ENCODE measurements at regions not wholly inside any gene's neighbourhood (a gene's known extent, or its start where the extent isn't known, plus 50 kb on each side); places are given as distances from the start of the nearest gene placed in this dataset.

DNA sequence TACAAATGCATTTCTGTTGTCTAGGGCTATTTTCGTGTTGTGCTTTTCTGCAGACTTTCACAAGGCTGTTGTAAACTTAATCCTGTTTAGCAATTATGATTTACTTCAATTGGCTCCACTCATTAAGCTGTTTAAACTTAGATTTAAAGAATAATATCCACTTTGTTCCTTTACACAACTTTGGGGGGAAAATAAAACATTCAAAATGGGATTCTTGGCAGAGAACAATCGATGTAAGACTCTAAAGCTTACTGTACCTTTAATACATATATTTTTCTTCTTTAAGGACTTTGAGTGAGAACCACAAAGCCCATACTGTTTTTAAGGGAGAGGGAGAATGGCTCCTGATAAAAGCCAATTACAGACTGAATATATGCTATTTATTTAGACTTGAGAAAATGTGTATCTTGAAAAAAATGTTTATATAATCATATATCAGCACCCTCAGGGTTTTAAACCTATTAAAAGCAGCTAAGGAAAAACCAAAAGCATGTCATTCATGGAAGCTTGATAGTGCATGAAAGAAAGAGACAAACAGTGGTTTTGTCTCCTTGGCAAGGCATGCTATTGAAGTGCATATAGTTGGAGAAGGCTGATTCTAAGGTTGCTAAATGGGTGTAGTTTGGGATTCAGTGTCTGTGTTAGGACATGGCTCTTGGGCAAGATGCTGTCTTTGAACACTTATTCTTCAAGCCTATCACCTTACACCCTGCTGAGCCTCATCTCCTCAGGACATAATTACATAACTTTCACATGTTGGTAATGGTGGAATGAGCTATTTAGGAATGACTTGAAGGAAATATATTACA is 293.4 kb upstream of the TBC1D5 start:
- peaks cover 22% of the 10 kb centered on the region for H3K4me1 Mint-ChIP-seq
- ChIA-PET POLR2A (no interaction called here), CTCF (no interaction called here)
- ATAC-seq: peak; percentile 44; the same call in 1 of the 2 replicates
- no peak overlapping the region for H3K27ac Mint-ChIP-seq
- no peak overlapping the region for H3K4me3 Mint-ChIP-seq
- H3K27me3 Mint-ChIP-seq (ENCODE audit: low read depth): no peaks in the 10 kb centered on the region
- TF ChIP-seq ETV6 (CRISPR knock-in tag; IDR thresholded peaks at IDR 0.05): no peak
- no peak for TF ChIP-seq NR1H2 (CRISPR knock-in tag; IDR thresholded peaks at IDR 0.05)
- TF ChIP-seq, protein P1, sequence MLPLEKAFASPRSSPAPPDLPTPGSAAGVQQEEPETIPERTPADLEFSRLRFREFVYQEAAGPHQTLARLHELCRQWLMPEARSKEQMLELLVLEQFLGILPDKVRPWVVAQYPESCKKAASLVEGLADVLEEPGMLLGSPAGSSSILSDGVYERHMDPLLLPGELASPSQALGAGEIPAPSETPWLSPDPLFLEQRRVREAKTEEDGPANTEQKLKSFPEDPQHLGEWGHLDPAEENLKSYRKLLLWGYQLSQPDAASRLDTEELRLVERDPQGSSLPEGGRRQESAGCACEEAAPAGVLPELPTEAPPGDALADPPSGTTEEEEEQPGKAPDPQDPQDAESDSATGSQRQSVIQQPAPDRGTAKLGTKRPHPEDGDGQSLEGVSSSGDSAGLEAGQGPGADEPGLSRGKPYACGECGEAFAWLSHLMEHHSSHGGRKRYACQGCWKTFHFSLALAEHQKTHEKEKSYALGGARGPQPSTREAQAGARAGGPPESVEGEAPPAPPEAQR (CRISPR knock-in tag; IDR thresholded peaks at IDR 0.05): no peak
- TF ChIP-seq, protein P2, sequence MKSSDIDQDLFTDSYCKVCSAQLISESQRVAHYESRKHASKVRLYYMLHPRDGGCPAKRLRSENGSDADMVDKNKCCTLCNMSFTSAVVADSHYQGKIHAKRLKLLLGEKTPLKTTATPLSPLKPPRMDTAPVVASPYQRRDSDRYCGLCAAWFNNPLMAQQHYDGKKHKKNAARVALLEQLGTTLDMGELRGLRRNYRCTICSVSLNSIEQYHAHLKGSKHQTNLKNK (CRISPR knock-in tag; IDR thresholded peaks at IDR 0.05): no peak
- TF ChIP-seq ELF4 (CRISPR knock-in tag; IDR thresholded peaks at IDR 0.05; ENCODE audit: low read depth): no peak
- TF ChIP-seq, protein P3, sequence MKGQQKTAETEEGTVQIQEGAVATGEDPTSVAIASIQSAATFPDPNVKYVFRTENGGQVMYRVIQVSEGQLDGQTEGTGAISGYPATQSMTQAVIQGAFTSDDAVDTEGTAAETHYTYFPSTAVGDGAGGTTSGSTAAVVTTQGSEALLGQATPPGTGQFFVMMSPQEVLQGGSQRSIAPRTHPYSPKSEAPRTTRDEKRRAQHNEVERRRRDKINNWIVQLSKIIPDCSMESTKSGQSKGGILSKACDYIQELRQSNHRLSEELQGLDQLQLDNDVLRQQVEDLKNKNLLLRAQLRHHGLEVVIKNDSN (CRISPR knock-in tag; IDR thresholded peaks at IDR 0.05): no peak
- no peak for TF ChIP-seq TP53 (CRISPR knock-in tag; IDR thresholded peaks at IDR 0.05)
- no peak for TF ChIP-seq SMAD4 (CRISPR knock-in tag; IDR thresholded peaks at IDR 0.05)
- TF ChIP-seq, protein P4, sequence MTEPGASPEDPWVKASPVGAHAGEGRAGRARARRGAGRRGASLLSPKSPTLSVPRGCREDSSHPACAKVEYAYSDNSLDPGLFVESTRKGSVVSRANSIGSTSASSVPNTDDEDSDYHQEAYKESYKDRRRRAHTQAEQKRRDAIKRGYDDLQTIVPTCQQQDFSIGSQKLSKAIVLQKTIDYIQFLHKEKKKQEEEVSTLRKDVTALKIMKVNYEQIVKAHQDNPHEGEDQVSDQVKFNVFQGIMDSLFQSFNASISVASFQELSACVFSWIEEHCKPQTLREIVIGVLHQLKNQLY (CRISPR knock-in tag; IDR thresholded peaks at IDR 0.05): no peak
- TF ChIP-seq ZNF416 (CRISPR knock-in tag; IDR thresholded peaks at IDR 0.05): no peak
- no peak for TF ChIP-seq OVOL2 (CRISPR knock-in tag; IDR thresholded peaks at IDR 0.05; ENCODE audit: borderline replicate concordance)
- TF ChIP-seq SMAD3 (CRISPR knock-in tag; IDR thresholded peaks at IDR 0.05; ENCODE audit: borderline replicate concordance): no peak
- TF ChIP-seq TCF7 (CRISPR knock-in tag; IDR thresholded peaks at IDR 0.05; ENCODE audit: low read depth): no peak
- no peak for TF ChIP-seq ZNF671 (CRISPR knock-in tag; IDR thresholded peaks at IDR 0.05)
- TF ChIP-seq, protein P5, sequence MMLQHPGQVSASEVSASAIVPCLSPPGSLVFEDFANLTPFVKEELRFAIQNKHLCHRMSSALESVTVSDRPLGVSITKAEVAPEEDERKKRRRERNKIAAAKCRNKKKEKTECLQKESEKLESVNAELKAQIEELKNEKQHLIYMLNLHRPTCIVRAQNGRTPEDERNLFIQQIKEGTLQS (CRISPR knock-in tag; conservative IDR thresholded peaks at IDR 0.05): no peak
- TF ChIP-seq ZNF317 (CRISPR knock-in tag; IDR thresholded peaks at IDR 0.05; ENCODE audit: borderline replicate concordance, low read depth): no peak
- TF ChIP-seq, protein P6, sequence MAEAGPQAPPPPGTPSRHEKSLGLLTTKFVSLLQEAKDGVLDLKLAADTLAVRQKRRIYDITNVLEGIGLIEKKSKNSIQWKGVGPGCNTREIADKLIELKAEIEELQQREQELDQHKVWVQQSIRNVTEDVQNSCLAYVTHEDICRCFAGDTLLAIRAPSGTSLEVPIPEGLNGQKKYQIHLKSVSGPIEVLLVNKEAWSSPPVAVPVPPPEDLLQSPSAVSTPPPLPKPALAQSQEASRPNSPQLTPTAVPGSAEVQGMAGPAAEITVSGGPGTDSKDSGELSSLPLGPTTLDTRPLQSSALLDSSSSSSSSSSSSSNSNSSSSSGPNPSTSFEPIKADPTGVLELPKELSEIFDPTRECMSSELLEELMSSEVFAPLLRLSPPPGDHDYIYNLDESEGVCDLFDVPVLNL (CRISPR knock-in tag; IDR thresholded peaks at IDR 0.05; ENCODE audit: borderline replicate concordance, low read depth): no peak
- no peak for TF ChIP-seq CREB1 (CRISPR knock-in tag; IDR thresholded peaks at IDR 0.05)
- no peak for TF ChIP-seq GABPB1 (CRISPR knock-in tag; IDR thresholded peaks at IDR 0.05)
- DNase-seq (ENCODE audit: low spot score): no peak
- H3K36me3 Mint-ChIP-seq: no peaks in the 10 kb centered on the region
- peaks cover 2% of the 10 kb centered on the region for H3K9me3 Mint-ChIP-seq

DNA sequence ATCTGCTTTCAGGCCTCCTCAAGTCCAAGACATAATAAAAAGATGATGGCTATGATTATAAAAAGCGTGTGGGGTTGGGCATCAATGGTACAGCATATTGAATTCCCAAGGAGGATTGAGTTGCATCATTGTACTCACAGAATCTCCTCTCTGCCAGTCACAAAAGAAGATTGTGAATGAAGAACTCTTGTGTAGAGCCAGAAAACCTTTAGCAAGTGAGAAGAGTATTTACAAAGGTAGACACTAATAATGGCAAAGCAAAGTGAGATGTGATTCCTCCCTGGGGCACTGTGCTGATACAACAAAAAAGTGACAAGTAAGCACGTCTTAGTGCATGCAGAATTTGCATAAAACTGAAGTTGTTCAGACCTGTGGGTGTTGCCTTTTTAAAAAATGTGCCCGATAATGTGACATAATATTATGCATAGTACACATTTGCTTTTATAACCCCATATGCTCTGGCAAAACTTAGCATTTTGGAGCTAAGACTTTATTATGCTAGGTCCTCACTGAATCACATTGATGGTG is 291.2 kb upstream of the TBC1D5 start:
- Mint-ChIP-seq H3K27ac (no peak overlapping the region), H3K27me3 (ENCODE audit: low read depth) (no peaks in the 10 kb centered on the region), H3K9me3 (no peaks in the 10 kb centered on the region), H3K36me3 (no peaks in the 10 kb centered on the region), H3K4me1 (peaks cover 22% of the 10 kb centered on the region), H3K4me3 (no peak overlapping the region)
- ChIA-PET CTCF (no interaction called here), POLR2A (no interaction called here)
- no peak for ATAC-seq
- DNase-seq (ENCODE audit: low spot score): no peak
- no peak for TF ChIP-seq CREB1 (CRISPR knock-in tag; IDR thresholded peaks at IDR 0.05)
- no peak for TF ChIP-seq OVOL2 (CRISPR knock-in tag; IDR thresholded peaks at IDR 0.05; ENCODE audit: borderline replicate concordance)
- TF ChIP-seq, protein P7, sequence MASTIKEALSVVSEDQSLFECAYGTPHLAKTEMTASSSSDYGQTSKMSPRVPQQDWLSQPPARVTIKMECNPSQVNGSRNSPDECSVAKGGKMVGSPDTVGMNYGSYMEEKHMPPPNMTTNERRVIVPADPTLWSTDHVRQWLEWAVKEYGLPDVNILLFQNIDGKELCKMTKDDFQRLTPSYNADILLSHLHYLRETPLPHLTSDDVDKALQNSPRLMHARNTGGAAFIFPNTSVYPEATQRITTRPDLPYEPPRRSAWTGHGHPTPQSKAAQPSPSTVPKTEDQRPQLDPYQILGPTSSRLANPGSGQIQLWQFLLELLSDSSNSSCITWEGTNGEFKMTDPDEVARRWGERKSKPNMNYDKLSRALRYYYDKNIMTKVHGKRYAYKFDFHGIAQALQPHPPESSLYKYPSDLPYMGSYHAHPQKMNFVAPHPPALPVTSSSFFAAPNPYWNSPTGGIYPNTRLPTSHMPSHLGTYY (CRISPR knock-in tag; IDR thresholded peaks at IDR 0.05): no peak
- TF ChIP-seq IRF2 (CRISPR knock-in tag; IDR thresholded peaks at IDR 0.05; ENCODE audit: borderline replicate concordance, low read depth): no peak
- TF ChIP-seq RORB (CRISPR knock-in tag; IDR thresholded peaks at IDR 0.05): no peak
- no peak for TF ChIP-seq SMAD3 (CRISPR knock-in tag; IDR thresholded peaks at IDR 0.05; ENCODE audit: borderline replicate concordance)
- no peak for TF ChIP-seq HMGA2 (CRISPR knock-in tag; IDR thresholded peaks at IDR 0.05)
- TF ChIP-seq, protein P8, sequence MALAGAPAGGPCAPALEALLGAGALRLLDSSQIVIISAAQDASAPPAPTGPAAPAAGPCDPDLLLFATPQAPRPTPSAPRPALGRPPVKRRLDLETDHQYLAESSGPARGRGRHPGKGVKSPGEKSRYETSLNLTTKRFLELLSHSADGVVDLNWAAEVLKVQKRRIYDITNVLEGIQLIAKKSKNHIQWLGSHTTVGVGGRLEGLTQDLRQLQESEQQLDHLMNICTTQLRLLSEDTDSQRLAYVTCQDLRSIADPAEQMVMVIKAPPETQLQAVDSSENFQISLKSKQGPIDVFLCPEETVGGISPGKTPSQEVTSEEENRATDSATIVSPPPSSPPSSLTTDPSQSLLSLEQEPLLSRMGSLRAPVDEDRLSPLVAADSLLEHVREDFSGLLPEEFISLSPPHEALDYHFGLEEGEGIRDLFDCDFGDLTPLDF (CRISPR knock-in tag; IDR thresholded peaks at IDR 0.05): no peak
- TF ChIP-seq, protein P9, sequence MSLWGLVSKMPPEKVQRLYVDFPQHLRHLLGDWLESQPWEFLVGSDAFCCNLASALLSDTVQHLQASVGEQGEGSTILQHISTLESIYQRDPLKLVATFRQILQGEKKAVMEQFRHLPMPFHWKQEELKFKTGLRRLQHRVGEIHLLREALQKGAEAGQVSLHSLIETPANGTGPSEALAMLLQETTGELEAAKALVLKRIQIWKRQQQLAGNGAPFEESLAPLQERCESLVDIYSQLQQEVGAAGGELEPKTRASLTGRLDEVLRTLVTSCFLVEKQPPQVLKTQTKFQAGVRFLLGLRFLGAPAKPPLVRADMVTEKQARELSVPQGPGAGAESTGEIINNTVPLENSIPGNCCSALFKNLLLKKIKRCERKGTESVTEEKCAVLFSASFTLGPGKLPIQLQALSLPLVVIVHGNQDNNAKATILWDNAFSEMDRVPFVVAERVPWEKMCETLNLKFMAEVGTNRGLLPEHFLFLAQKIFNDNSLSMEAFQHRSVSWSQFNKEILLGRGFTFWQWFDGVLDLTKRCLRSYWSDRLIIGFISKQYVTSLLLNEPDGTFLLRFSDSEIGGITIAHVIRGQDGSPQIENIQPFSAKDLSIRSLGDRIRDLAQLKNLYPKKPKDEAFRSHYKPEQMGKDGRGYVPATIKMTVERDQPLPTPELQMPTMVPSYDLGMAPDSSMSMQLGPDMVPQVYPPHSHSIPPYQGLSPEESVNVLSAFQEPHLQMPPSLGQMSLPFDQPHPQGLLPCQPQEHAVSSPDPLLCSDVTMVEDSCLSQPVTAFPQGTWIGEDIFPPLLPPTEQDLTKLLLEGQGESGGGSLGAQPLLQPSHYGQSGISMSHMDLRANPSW (CRISPR knock-in tag; conservative IDR thresholded peaks at IDR 0.05; ENCODE audit: low read depth): no peak
- TF ChIP-seq ZNF416 (CRISPR knock-in tag; IDR thresholded peaks at IDR 0.05): no peak

Data from WTC11 (cell line).